ENCODE measurements at regions not wholly inside any gene's neighbourhood (a gene's known extent, or its start where the extent isn't known, plus 50 kb on each side); places are given as distances from the start of the nearest gene placed in this dataset.

DNA sequence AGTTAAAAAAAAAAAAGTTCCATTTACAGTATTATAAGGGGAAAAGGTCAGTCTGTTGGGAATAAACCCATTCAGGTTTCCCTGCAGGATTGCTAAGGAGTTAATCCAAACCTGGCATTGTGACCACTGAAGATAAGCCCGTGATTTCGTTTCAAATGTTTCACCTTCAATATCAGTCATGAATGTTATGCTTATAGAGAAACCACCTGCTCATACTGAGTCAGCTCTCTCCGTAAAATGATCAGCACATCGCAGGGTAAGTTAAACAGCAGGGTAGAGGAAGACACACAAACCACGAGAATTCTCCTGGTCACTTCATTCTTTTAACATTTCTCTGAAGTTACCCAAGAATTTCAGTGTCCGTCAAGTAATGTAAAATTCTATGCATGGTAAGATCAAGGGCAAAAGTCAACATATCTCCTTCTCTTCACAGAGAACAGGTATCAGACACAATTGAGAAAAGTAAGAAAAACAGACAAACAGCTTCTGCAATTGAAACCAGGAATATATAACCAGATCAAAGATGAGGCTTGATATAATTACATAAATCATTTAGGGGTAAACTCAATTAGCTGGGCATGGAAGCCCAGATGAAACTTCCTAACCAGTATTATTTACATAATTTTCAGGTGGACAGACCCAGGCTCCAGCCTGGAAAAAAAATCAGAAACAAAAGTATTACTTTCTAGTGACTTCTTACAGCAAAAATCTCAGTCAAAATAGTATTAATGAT lies 67.6 kb upstream of the ARHGEF3 start:
- TF ChIP-seq, protein P1, sequence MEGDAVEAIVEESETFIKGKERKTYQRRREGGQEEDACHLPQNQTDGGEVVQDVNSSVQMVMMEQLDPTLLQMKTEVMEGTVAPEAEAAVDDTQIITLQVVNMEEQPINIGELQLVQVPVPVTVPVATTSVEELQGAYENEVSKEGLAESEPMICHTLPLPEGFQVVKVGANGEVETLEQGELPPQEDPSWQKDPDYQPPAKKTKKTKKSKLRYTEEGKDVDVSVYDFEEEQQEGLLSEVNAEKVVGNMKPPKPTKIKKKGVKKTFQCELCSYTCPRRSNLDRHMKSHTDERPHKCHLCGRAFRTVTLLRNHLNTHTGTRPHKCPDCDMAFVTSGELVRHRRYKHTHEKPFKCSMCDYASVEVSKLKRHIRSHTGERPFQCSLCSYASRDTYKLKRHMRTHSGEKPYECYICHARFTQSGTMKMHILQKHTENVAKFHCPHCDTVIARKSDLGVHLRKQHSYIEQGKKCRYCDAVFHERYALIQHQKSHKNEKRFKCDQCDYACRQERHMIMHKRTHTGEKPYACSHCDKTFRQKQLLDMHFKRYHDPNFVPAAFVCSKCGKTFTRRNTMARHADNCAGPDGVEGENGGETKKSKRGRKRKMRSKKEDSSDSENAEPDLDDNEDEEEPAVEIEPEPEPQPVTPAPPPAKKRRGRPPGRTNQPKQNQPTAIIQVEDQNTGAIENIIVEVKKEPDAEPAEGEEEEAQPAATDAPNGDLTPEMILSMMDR (IDR thresholded peaks at IDR 0.05): no peak
- TF ChIP-seq POLR2A (IDR thresholded peaks at IDR 0.05): no peak
- TF ChIP-seq POLR2AphosphoS5 (IDR thresholded peaks at IDR 0.05; ENCODE audit: insufficient read depth in 1 of 2, low read depth in 1 of 2): no peak

Measured in vagina (tissue), 2 donors.